ENCODE measurements at regions not wholly inside any gene's neighbourhood (a gene's known extent, or its start where the extent isn't known, plus 50 kb on each side); places are given as distances from the start of the nearest gene placed in this dataset.

- TF ChIP-seq POLR2AphosphoS5 (IDR thresholded peaks at IDR 0.05; ENCODE audit: low read depth, low read length) (no peak), TAF1 (IDR thresholded peaks at IDR 0.05; ENCODE audit: borderline replicate concordance, low read depth, low read length) (no peak)
Measured at GRCh38 chr4:80137631-80138030, 59.7 kb upstream of the PRDM8 start.
